ENCODE measurements at regions not wholly inside any gene's neighbourhood (a gene's known extent, or its start where the extent isn't known, plus 50 kb on each side); places are given as distances from the start of the nearest gene placed in this dataset.

GRCh38 chr6:90849686-90850085, 262.8 kb upstream of the MAP3K7 start:
- TF ChIP-seq POLR2A (IDR thresholded peaks at IDR 0.05; ENCODE audit: extremely low read depth, insufficient read length) (no peak), CTCF (IDR thresholded peaks at IDR 0.05; ENCODE audit: low read depth, low read length) (no peak)
